Renal cortex interstitium (tissue), 11 donors: ENCODE measurements at regions not wholly inside any gene's neighbourhood (a gene's known extent, or its start where the extent isn't known, plus 50 kb on each side); places are given as distances from the start of the nearest gene placed in this dataset.
A peak's percentile ranks its signal among the peaks of the same experiment; 100 is the strongest.

ENCODE experiments used
- DNase-seq, 11 donors: peaks; one replicate each; pipeline ENCODE4 v3.0.0-alpha.2; 2013; ENCODE audit warnings: low read depth in 9 of 11, low spot score in 4 of 11; ENCODE audit errors: extremely low read depth in 1 of 11

DNA sequence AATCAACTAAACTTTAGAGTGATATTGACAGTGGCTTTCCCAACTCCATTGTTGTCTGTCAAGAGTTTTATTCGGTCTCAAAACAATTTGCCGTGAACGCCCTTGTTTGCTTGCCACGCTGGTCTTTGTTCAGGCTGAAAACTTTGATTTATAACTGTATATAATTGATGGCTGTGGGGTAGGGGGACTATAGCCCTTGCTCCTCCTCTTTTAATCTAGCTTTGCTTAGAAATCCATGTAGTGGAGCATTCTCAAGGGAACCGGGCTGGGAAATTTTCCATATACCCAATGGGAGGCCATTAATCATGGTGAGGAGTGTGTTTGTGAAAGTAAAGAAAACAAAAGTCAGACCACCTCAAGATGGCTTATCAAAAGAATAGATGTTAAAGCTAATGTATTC, 339.8 kb upstream of the RARB start:
- peak in 2 of 11 donors; percentile 18 to 37 for DNase-seq

DNA sequence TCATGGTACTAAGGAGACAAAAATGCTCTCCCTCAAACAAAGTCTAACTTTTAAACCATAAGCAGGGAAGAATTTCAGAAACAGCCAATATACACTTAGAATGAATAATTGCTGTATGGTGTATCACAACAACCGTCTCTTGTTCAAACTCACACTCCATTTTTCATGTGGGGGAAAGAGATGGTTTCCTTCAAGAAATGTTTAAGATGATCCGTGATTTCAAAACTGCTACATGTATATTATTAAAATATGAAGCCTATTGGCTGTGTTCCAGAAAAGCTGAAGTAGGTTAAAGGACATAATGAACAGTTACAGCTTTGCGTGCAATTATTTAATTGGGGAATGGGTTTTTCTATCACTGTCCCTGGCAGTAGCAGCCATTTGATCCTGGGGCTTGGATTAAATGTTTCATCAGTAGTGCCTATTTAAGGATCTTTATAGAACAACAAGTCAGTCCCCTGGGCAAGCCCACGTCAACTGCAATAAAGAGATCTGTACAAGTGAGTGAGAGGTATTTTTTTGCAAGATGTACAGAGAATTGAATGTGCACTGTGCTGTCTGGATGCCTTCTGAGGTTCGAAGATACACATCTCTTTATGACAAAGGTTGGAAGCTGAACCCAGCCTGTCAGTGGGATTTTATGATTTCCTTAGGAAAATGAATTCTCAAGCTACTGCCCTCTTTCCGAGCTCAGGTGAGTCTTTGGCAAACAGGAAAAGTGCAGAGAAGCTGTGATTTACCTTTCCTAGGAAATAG, 337.2 kb upstream of the RARB start:
- DNase-seq = no peak

DNA sequence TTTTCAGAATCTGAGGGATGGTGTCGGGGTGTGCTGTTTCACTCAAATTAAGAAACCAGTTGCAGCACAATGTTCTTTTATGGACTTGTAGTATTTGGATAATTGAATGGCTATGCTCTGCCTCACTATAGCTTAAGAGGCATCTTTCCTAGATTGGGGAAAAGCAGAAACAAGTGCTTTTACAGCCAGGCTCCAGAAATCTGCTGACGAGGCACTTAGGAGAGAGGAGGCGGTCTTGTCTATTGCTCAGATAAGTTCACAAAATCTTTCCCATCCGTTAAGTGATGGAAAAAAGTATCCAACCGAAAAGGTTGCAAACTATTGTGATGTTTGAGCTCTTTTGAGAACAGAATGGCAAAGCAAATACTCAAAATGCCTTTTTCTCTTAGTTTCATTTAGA, 336.1 kb upstream of the RARB start:
- DNase-seq = no peak

DNA sequence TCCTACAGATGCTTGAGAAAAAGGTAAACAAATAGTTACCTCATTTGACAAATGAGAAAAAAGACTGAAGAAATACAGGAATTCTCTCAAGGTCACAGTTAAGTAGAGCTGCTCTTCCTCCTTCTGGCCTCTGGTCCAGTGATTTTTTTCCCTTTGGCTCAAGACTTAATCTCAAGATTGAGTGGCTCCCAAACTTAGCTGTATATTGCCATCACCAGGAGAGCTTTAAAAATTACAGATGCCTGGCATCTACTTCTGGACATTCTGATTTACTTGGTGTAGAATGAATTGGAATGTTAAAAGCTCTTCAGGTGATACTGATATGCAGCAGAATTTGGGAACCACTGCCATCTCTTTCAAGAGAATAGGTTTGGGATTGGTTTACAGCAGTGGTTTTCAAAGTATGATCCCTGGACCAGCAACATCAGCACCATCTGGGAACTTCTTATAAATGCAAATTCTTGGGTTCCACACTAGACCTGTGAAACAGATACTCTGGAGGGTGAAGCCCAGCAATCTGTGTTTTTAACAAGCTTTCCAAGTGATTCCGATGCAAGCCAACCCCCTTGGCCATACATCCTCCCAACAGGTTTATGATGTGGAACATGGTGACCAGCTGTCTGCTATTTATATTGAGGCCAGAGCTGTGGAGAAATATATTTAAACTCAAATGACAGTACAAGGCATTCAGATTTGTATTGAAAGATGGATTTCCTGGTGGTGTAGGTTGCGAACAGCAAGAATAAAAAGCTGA, 333.0 kb upstream of the RARB start:
- peak in 2 of 11 donors; percentile 18 to 46 for DNase-seq

DNA sequence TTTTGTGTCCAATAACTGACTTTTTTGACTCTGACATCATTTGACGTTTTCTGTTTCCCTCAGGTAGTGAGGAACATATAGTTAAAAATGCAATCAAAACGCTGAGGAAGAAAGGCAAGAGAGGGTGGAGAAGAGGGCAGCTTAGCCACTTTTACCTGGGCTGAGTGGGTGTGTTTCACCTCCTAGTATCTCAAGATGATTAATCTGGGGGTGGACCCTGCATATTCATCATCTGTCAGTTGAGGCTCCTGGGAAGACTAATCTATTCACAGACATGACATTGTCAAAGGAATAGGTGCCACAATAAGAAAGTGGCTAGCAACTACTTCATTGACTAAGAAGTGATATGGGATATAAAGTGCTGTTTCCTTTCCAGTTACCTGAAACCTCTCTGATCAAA, 331.5 kb upstream of the RARB start:
- DNase-seq = no peak

DNA sequence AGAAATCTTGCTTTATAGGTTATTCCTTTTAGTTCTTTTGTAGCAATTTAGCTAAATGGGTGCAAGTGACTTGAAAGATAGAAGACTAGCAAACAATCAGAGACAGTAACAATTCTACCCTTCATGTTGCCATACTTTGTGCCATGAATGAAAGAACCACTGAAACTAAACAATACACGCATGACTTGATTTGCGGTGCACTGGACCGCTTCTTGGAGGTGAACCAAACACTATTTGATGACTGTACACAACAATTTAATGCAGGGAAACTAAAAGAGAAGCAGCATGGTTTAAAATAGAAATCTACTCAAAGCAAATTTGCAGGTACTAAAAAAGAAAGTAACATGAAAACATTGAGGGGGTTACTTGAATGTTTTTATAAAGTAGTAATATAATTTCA, 331.0 kb upstream of the RARB start:
- no peak for DNase-seq

DNA sequence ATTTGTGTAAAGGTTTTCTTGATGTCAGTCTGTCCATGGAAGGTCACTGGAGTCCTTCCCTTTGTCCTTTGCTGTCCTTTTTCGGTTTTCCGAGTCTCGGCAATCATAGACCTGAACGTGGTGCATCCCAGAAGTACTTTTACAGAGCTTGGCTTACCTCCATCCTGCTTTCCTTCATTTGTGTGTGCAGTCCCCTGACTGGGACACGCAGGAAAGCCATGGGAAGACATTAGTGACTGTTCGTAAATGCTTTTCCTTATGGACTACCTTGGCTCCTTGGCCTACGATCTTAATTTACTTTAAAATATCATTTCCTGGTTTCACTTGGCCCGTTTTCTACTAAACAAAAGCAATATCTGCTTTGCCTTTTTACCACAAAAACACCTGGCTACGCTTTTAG, 328.4 kb upstream of the RARB start:
- DNase-seq = no peak

DNA sequence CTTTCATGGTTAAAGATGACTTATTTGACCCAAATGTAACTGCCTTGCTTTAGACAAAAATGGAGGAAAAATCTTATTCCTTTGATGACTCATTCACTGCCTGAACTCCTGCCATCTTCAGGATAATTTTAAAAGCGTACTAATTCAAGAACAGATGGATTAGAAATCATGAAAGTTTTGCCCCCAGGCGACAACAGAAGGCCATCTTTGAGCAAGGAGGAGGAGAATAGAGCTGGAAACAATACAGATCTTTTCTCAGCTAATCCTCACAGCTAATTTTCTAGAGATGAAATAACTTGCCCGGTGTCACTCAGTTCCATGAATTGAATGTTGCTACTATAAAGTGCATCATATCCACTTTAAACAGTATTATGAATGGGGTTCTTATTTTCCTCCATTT, 324.7 kb upstream of the RARB start:
- DNase-seq = no peak

DNA sequence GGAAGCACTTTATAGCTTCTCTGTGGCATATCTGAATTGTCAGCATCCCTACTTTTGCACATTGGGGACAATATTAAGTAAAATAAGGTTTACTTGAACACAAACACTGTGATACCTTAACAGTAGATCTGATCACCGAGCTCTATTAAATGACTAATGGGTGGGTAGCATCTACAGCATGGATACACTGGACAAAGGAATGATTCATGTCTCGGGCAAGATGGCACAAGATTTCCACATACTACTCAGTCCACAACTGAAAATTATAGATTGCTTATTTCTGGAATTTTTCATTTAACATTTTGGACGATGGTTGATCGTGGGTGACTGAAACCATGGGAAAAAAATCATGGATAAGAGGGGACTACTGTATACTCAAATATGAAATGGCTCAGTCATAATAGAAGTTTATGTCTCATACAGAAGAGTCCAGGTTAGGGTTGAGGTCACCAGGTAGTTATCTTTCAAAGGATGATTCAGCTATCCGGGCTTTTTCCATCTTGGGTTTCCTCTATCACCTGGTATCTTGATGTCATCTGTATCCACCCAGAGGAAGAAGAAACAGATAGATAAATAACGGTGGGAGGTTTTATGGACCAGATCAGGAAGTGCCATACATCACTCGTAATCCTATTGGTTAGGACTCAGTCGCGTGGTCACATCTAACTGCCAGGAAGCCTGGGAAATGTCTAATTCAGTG, 320.0 kb upstream of the RARB start:
- DNase-seq = no peak

DNA sequence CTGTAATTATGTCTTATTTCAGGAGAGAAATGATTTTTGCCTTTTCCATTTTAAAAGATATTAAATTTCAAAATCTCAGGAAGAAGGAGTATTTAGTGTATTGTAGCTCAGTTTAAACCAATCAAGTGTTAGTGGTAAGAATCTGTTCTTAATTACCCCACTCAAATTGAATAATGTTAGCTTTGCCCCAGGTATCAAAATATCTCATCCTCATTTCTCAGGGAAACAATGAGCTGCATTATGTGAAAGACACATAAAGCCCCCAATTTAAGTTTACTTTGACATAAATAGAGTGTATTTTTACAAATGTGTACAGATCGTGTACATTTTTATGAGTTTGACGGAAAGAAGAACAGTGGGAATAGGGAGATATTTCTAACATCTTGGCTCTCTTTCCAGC, 317.4 kb upstream of the RARB start:
- DNase-seq = no peak

DNA sequence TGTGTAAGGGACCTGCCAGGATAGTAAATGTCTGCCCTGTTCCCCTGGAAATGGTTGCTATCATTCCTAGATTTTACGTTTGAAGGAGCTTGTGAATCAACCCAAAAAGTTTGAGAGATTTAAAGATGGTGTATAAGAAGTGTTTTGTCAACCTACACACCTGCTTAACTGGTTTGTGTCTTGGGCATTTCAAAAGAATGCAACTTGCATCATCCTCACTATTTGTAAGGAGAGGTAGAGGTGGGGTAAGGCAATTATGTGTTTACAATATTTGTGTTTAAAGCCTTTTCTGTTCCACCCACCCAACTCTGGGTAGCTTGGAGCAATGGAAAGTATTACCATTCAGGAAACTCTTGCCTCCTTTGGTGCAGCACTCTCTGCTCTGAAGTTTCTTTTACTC, 314.2 kb upstream of the RARB start:
- no peak for DNase-seq

DNA sequence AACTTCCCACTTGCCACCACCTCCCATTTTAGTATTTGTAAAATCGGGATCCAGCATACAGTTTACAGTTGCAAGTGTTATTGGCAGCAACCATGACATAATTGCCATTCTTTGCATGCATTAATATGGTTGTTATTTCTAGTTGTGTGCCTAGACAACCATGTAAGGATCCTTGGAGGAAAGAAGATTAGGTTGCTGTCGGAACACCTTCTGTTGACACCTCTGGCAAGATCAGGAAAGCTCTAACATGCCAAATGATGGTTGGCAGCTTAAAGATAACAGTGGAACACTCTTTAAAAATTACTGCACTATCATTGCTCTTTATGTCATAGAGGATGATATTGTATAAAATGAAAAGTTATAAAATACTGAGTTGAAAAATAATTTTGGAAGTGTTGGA, 313.5 kb upstream of the RARB start:
- no peak for DNase-seq

DNA sequence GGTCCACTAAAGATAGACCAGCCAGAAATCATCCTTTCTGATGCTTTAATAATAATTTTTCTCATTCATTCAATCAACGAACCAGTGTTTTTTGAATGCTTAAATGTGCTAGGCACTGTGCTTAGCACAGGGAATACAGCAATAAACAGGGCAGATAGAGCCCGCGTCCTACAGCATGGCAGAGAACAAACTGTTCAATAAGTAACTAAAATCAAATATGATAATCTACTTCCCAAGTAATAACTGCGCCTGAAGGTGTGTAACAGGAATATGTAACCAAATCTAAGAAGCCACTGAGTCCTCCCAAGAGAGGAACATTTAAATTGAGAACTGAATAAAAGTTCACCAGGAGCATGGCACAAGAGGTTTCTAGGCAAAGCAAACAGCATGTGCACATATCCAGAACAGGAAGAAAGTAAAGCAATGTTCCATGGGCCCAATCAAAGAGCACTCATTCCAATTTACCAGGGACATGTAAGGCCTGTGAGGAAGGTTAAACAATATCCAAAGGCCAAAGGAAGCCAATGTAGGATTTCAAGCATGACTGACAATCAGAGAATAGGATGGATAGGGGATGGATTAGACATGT, 311.0 kb upstream of the RARB start:
- DNase-seq = no peak

DNA sequence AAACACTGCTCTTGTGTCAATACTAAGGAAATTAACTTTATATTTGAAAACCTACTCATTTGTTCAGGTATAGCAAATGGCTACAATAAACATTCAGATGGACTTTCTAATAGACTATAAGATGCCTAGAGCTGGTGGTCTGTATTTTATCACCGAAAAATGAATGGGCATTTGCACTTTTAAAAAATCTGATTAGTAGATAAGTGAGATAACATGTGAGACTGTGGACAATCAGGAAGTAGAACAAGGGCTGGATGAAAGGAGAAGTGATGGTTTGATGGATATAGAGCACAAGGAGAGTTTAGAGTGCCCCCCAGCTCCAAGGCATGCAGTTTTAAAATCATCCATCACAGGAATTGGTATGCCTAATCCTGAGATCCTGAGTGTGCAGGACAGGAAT, 308.4 kb upstream of the RARB start:
- no peak for DNase-seq

DNA sequence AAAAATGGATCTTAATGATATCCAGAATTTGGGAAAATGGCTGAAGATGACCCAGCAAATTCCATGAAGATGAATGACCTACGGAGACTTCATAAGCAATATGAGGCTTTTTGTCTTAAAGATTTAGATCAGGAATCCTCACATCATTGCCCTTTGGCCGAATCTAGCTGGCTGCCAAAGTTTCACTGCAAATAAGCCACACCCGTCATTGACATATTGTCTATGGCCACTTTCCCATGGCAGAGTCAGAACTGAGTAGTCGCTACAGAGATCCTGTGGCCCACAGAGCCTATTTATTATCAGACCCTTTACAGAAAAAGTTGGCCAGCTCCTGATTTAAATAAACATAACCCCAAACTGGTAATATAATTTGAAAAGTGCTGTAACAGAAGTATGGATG, 307.4 kb upstream of the RARB start:
- DNase-seq = no peak

DNA sequence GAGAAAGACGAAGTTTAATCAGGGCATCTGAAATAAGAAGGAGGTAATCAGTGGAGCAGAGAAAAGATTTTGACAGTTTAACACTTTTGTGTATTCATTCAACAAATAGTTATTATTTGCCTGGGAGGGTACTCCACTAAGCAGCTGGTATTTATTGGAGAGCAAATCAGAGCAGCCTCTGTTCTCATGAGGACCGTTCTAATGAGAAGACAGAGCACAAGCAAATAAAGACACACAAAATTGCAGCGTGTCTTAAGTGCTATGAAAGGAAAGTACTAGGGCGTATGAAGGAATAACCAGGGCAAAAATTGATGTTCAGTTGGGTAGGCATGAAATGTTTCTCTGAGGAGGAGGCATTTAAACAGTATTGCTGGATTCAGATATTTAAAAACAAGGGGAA, 302.9 kb upstream of the RARB start:
- DNase-seq = no peak

DNA sequence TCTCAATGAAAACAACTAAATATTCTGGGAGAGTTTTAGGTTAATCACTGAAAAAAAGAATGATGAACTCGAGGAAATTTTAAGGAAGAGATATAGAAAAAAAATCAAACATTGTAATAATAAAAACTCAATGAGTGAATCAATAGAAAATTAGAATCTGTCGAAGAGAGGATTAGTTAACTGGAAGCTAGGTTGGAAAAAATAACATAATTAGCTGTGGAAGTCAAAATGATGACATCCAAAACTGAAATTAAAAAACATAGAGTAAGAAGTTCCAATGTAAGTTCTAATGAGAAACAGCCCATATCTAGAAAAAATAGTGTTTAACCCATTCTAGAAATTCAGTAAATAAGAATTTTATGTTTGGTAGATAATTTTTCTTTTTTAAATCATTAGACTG, 299.3 kb upstream of the RARB start:
- no peak for DNase-seq

DNA sequence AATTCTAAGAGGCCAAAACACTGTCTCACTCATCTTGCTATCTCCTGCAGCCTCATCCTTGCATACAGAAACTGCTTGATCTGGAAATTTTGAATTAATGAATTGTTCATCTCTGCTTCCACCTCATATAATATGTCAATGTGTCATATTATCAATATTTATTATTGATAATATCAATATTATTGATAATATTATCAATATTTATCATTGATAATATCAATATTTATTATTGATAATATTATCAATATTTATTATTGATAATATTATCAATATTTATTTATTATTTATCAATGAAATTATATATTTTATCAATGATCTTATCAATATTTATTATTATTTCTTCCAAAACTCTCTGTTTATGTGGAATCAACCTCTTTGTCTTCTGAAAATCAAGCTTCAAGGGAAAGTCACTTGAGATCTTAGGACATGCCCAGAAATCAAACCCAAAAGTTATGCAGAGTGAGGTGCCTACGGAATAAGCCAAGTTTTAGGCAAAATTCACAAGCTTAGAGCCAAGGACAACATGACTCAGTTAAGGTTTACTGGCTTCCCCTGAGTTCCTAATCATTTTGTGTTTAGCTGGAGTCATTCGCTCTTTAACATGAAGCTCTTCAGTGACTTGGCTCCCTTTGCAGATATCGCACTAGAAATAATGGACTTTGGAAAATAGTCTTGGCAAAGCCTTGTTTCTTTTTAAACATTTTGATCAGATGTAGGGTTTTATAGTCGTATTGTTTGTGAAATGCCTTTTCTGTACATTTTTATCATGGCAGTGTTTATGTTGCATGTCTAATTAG, 297.1 kb upstream of the RARB start:
- DNase-seq = no peak

DNA sequence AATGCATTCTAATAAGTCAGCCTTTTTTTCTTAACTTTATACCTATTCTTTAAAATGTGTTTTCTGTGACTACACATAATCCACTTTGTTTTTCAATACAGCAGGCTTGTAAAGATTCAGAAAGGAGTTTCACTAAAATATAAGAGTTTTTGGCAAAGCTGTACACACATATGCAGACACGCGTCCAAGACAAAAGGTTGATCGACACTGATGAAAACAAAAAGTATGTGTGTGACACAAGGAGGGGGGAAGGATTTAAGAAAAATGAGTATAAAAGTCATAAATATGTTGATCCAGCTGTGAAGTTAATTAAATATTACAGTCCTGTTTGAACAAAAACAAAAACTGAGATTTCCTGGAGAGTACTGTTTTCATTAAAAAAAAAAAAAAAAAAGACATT, 294.5 kb upstream of the RARB start:
- peak in 1 of 11 donors; percentile 23 for DNase-seq
